Liver (tissue), 8 donors: ENCODE measurements at regions not wholly inside any gene's neighbourhood (a gene's known extent, or its start where the extent isn't known, plus 50 kb on each side); places are given as distances from the start of the nearest gene placed in this dataset.

Experiments used
- DNase-seq: peaks from one replicate; pipeline ENCODE4 v3.0.0-alpha.2; 2017; ENCODE audit warnings: low spot score
- H3K27ac ChIP-seq, 2 donors: one replicate each; pipeline ENCODE4 v1.7.0; 2013; ENCODE audit warnings: inconsistent platforms in 2 of 2, low read length in 2 of 2, control low read depth in 1 of 2, low read depth in 1 of 2, mild to moderate bottlenecking in 1 of 2
- H3K27me3 ChIP-seq, 4 donors: one replicate each; pipeline versions ENCODE4 v1.6.1 to v1.7.0; 2013; ENCODE audit warnings: low read length in 3 of 4, inconsistent platforms in 1 of 4, mild to moderate bottlenecking in 1 of 4, moderate library complexity in 1 of 4; ENCODE audit not compliant: control insufficient read depth in 4 of 4, insufficient read depth in 4 of 4
- H3K36me3 ChIP-seq, 4 donors: one replicate each; pipeline versions ENCODE4 v1.6.1 to v1.7.0; 2013; ENCODE audit warnings: low read length in 3 of 4, mild to moderate bottlenecking in 3 of 4, low read depth in 1 of 4, moderate library complexity in 1 of 4; ENCODE audit not compliant: control insufficient read depth in 4 of 4, insufficient read depth in 3 of 4
- H3K4me1 ChIP-seq, 4 donors: one replicate each; pipeline versions ENCODE4 v1.6.1 to v1.7.0; 2013; ENCODE audit warnings: low read length in 3 of 4, mild to moderate bottlenecking in 3 of 4, moderate library complexity in 1 of 4; ENCODE audit not compliant: control insufficient read depth in 4 of 4, insufficient read depth in 4 of 4
- H3K4me3 ChIP-seq, 3 donors: one replicate each; pipeline versions ENCODE4 v1.6.1 to v1.7.0; 2013; ENCODE audit warnings: low read length in 3 of 3, control low read depth in 1 of 3, low read depth in 1 of 3, mild to moderate bottlenecking in 1 of 3
- H3K9ac ChIP-seq, 2 donors: one replicate each; pipeline ENCODE4 v1.7.0; 2013; ENCODE audit warnings: low read length in 2 of 2, mild to moderate bottlenecking in 2 of 2, moderate library complexity in 2 of 2, control low read depth in 1 of 2, low read depth in 1 of 2
- H3K9me3 ChIP-seq, 4 donors: one replicate each; pipeline versions ENCODE4 v1.6.1 to v1.7.0; 2013; ENCODE audit warnings: low read length in 3 of 4; ENCODE audit not compliant: control insufficient read depth in 4 of 4
- EGR1 ChIP-seq, 2 donors: IDR thresholded peaks; 2 replicates each; pipeline ENCODE4 v1.6.1; 2016 to 2018; ENCODE audit warnings: antibody characterized with exemption in 2 of 2, low read depth in 2 of 2
- FOXA1 ChIP-seq: IDR thresholded peaks from 2 replicates; pipeline ENCODE4 v1.6.1; 2016; ENCODE audit warnings: antibody characterized with exemption
- FOXA2 ChIP-seq: IDR thresholded peaks from 2 replicates; pipeline ENCODE4 v1.6.1; 2016; ENCODE audit warnings: antibody characterized with exemption
- GABPA ChIP-seq, 2 donors: IDR thresholded peaks in 1 of 2; conservative IDR thresholded peaks in 1 of 2; 2 replicates each; pipeline ENCODE4 v1.6.1; 2016; ENCODE audit warnings: antibody characterized with exemption in 2 of 2, mild to moderate bottlenecking in 1 of 2, moderate library complexity in 1 of 2
- HNF4A ChIP-seq, 2 donors: conservative IDR thresholded peaks; 2 replicates each; pipeline ENCODE4 v1.6.1; 2016; ENCODE audit warnings: antibody characterized with exemption in 2 of 2, mild to moderate bottlenecking in 2 of 2
- HNF4G ChIP-seq: IDR thresholded peaks from 2 replicates; pipeline ENCODE4 v1.6.1; 2016; ENCODE audit warnings: antibody characterized with exemption
- JUND ChIP-seq, 2 donors: IDR thresholded peaks; 2 replicates each; pipeline ENCODE4 v1.6.1; 2016; ENCODE audit warnings: antibody characterized with exemption in 2 of 2
- MAX ChIP-seq: IDR thresholded peaks from 2 replicates; pipeline ENCODE4 v1.6.1; 2016; ENCODE audit warnings: antibody characterized with exemption
- NR2F2 ChIP-seq: IDR thresholded peaks from 2 replicates; pipeline ENCODE4 v1.6.1; 2016; ENCODE audit warnings: antibody characterized with exemption
- RAD21 ChIP-seq, 2 donors: IDR thresholded peaks; 2 replicates each; pipeline ENCODE4 v1.6.1; 2016; ENCODE audit warnings: antibody characterized with exemption in 2 of 2, mild to moderate bottlenecking in 2 of 2
- RXRA ChIP-seq, 2 donors: IDR thresholded peaks; 2 replicates each; pipeline ENCODE4 v1.6.1; 2017 to 2018; ENCODE audit warnings: antibody characterized with exemption in 2 of 2, mild to moderate bottlenecking in 1 of 2
- SP1 ChIP-seq: IDR thresholded peaks from 2 replicates; pipeline ENCODE4 v1.6.1; 2018; ENCODE audit warnings: antibody characterized with exemption, mild to moderate bottlenecking
- TAF1 ChIP-seq: conservative IDR thresholded peaks from 2 replicates; pipeline ENCODE4 v1.6.1; 2016; ENCODE audit warnings: antibody characterized with exemption, mild to moderate bottlenecking
- YY1 ChIP-seq: IDR thresholded peaks from 2 replicates; pipeline ENCODE4 v1.6.1; 2016; ENCODE audit warnings: antibody characterized with exemption, mild to moderate bottlenecking
- ZBTB33 ChIP-seq: IDR thresholded peaks from 2 replicates; pipeline ENCODE4 v1.6.1; 2016; ENCODE audit warnings: antibody characterized with exemption
- WGBS: extraction: QIAGEN DNeasy Blood & Tissue Kit; methylation state at CpG from one replicate; pipeline ENCODE4 v1.1.7; 2013; 5-methylcytosine and 5-hydroxymethylcytosine counted together
- TF ChIP-seq, protein P1 (sequence below): fragments of 150-350 bp; IDR thresholded peaks from 2 replicates; pipeline ENCODE4 v1.5.1; 2017; ENCODE audit warnings: improper control_type of control experiment, low read depth, low read length; ENCODE audit not compliant: missing input control
- TF ChIP-seq, protein P2 (sequence below): IDR thresholded peaks from 2 replicates; pipeline ENCODE4 v1.6.1; 2016; ENCODE audit warnings: antibody characterized with exemption
- TF ChIP-seq, protein P3 (sequence below): IDR thresholded peaks from 2 replicates; pipeline ENCODE4 v1.6.1; 2016; ENCODE audit warnings: antibody characterized with exemption, mild to moderate bottlenecking
- donor health status: healthy.
- donor health status: healthy.
- donor health status: healthy.
- donor health status: healthy.
- donor health status: healthy.

DNA sequence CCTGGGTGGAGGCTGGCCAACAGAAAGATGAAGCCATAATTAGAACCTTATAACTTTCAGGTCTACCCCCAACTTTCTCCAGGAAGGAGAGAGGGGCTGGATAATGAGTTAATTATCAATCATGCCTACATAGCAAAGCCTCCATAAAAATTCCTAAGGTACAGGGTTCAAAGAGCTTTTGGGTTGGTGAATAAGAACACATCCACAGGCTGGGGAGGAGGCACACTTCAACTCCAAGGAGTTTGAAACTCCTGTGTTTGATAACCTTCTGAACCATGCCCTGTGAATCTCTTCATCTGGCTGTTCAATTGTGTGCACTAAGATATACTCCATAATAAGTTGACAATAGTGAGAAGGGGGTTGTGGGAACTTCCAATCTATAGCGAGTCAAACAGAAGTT lies 552.3 kb downstream of the TDRD15 start (continued):
- no peak for TF ChIP-seq MAX

- Histone ChIP-seq H3K9me3 (no peaks in the 10 kb centered on the region), H3K27ac (no peak overlapping the region), H3K4me3 (no peak overlapping the region), H3K36me3 (no peaks in the 10 kb centered on the region), H3K4me1 (no peaks in the 10 kb centered on the region), H3K27me3 (no peaks in the 10 kb centered on the region), H3K9ac (no peak overlapping the region)
- no peak for DNase-seq
- TF ChIP-seq TAF1 (no peak), YY1 (no peak), ZBTB33 (no peak), RAD21 (IDR thresholded peaks at IDR 0.05) (no peak), HNF4G (no peak), FOXA1 (no peak), EGR1 (IDR thresholded peaks at IDR 0.05; ENCODE audit: low read depth in 2 of 2) (no peak), GABPA (IDR thresholded peaks at IDR 0.05 in 1 of 2, conservative IDR thresholded peaks at IDR 0.05 in 1 of 2) (no peak), JUND (IDR thresholded peaks at IDR 0.05) (no peak)
- TF ChIP-seq, protein P1, sequence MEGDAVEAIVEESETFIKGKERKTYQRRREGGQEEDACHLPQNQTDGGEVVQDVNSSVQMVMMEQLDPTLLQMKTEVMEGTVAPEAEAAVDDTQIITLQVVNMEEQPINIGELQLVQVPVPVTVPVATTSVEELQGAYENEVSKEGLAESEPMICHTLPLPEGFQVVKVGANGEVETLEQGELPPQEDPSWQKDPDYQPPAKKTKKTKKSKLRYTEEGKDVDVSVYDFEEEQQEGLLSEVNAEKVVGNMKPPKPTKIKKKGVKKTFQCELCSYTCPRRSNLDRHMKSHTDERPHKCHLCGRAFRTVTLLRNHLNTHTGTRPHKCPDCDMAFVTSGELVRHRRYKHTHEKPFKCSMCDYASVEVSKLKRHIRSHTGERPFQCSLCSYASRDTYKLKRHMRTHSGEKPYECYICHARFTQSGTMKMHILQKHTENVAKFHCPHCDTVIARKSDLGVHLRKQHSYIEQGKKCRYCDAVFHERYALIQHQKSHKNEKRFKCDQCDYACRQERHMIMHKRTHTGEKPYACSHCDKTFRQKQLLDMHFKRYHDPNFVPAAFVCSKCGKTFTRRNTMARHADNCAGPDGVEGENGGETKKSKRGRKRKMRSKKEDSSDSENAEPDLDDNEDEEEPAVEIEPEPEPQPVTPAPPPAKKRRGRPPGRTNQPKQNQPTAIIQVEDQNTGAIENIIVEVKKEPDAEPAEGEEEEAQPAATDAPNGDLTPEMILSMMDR, result no peak
- TF ChIP-seq, protein P2, sequence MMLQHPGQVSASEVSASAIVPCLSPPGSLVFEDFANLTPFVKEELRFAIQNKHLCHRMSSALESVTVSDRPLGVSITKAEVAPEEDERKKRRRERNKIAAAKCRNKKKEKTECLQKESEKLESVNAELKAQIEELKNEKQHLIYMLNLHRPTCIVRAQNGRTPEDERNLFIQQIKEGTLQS, result no peak
Measured at GRCh38 chr2:21676676-21677075, 552.9 kb downstream of the TDRD15 start.

DNA sequence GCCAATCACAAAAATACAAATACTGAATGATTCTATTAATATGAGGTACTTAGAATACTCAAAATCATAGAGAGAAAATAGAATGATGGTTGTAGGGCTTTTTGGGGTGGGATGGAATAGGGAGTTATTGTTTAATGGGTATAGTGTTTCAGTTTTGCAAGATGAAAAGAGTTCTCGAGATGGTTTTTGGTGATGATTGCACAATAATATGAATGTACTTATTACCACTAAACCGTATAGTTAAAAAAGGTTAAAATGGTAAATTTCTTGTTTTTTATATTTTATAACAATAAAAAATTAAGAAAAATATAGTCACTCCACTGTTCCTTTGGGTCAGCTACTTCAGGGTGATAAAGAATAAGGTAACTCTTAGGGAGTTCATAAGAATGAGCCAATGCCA lies 560.1 kb downstream of the TDRD15 start:
- WGBS, result 83% methylated on average over 2 of the region's 2 CpGs
- H3K4me1 ChIP-seq, result no peaks in the 10 kb centered on the region
- H3K4me3 ChIP-seq, result no peak overlapping the region
- DNase-seq, result no peak
- TF ChIP-seq NR2F2 (no peak), GABPA (IDR thresholded peaks at IDR 0.05 in 1 of 2, conservative IDR thresholded peaks at IDR 0.05 in 1 of 2) (no peak), FOXA1 (no peak), EGR1 (IDR thresholded peaks at IDR 0.05; ENCODE audit: low read depth in 2 of 2) (no peak), SP1 (no peak), HNF4A (conservative IDR thresholded peaks at IDR 0.05) (no peak), RXRA (IDR thresholded peaks at IDR 0.05) (no peak), FOXA2 (no peak)
- TF ChIP-seq, protein P1, result no peak
- TF ChIP-seq, protein P3, sequence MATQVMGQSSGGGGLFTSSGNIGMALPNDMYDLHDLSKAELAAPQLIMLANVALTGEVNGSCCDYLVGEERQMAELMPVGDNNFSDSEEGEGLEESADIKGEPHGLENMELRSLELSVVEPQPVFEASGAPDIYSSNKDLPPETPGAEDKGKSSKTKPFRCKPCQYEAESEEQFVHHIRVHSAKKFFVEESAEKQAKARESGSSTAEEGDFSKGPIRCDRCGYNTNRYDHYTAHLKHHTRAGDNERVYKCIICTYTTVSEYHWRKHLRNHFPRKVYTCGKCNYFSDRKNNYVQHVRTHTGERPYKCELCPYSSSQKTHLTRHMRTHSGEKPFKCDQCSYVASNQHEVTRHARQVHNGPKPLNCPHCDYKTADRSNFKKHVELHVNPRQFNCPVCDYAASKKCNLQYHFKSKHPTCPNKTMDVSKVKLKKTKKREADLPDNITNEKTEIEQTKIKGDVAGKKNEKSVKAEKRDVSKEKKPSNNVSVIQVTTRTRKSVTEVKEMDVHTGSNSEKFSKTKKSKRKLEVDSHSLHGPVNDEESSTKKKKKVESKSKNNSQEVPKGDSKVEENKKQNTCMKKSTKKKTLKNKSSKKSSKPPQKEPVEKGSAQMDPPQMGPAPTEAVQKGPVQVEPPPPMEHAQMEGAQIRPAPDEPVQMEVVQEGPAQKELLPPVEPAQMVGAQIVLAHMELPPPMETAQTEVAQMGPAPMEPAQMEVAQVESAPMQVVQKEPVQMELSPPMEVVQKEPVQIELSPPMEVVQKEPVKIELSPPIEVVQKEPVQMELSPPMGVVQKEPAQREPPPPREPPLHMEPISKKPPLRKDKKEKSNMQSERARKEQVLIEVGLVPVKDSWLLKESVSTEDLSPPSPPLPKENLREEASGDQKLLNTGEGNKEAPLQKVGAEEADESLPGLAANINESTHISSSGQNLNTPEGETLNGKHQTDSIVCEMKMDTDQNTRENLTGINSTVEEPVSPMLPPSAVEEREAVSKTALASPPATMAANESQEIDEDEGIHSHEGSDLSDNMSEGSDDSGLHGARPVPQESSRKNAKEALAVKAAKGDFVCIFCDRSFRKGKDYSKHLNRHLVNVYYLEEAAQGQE, result no peak
- no peak overlapping the region for H3K27ac ChIP-seq
- no peaks in the 10 kb centered on the region for H3K27me3 ChIP-seq
- peaks cover 0 to 1% (median 0%) of the 10 kb centered on the region in 4 donors for H3K9me3 ChIP-seq
- H3K9ac ChIP-seq, result no peak overlapping the region
- H3K36me3 ChIP-seq, result no peaks in the 10 kb centered on the region
